OCI-LY7 (cell line): ENCODE measurements at regions not wholly inside any gene's neighbourhood (a gene's known extent, or its start where the extent isn't known, plus 50 kb on each side); places are given as distances from the start of the nearest gene placed in this dataset.

ENCODE experiments used
- BruUV-seq: library from RNA; stranded (reverse); fragments of 400-500 nt; replicated peaks from 2 replicates; lab custom pipeline; 2021; lab: Mats Ljungman, UMichigan
- CTCF ChIA-PET: fragments of 300-600 bp; sonication (Branson Sonifier 250); formaldehyde crosslinking; loops from one replicate; lab custom pipeline; 2022; ENCODE audit warnings: antibody characterized with exemption; ENCODE audit not compliant: unreplicated experiment; lab: Charles Lee
- POLR2A ChIA-PET: fragments of 300-600 bp; sonication (Branson Sonifier 250); formaldehyde crosslinking; loops from one replicate; lab custom pipeline; 2022; ENCODE audit warnings: antibody characterized with exemption; lab: Charles Lee
- DNase-seq: peaks from one replicate; pipeline ENCODE4 v3.0.0-alpha.2; 2015; ENCODE audit warnings: low spot score
- H2AFZ ChIP-seq: fragments of 200-600 bp; sonication (generic), shearing (Covaris generic); 2 replicates; pipeline ENCODE4 v1.6.1; 2014; ENCODE audit warnings: mild to moderate bottlenecking, antibody characterized with exemption, low read length, moderate library complexity
- H3K27ac ChIP-seq: fragments of 200-600 bp; sonication (generic); 2 replicates; pipeline ENCODE4 v1.5.1; 2014; ENCODE audit warnings: mixed run types, low read depth, mild to moderate bottlenecking, moderate library complexity, low read length, inconsistent platforms; ENCODE audit not compliant: poor library complexity, severe bottlenecking
- H3K36me3 ChIP-seq: fragments of 200-600 bp; sonication (generic); 2 replicates; pipeline ENCODE4 v1.6.1; 2014; ENCODE audit warnings: mild to moderate bottlenecking, antibody characterized with exemption, low read length, moderate library complexity, mixed read lengths; ENCODE audit not compliant: insufficient read depth
- H3K4me1 ChIP-seq: fragments of 200-600 bp; sonication (generic); 2 replicates; pipeline ENCODE4 v1.5.1; 2014; ENCODE audit warnings: mild to moderate bottlenecking, low read length; ENCODE audit not compliant: insufficient read depth, poor library complexity, severe bottlenecking
- H3K4me2 ChIP-seq: fragments of 200-600 bp; sonication (generic); 2 replicates; pipeline ENCODE4 v1.6.1; 2014; ENCODE audit warnings: mild to moderate bottlenecking, low read length
- H3K4me3 ChIP-seq: fragments of 200-600 bp; sonication (generic); 2 replicates; pipeline ENCODE4 v1.5.1; 2014; ENCODE audit warnings: mild to moderate bottlenecking, low read depth, low read length; ENCODE audit not compliant: poor library complexity, severe bottlenecking
- H3K79me2 ChIP-seq: fragments of 200-600 bp; sonication (generic); 2 replicates; pipeline ENCODE4 v1.6.1; 2016; ENCODE audit warnings: low read depth, mild to moderate bottlenecking, low read length, moderate library complexity, mixed read lengths; ENCODE audit not compliant: insufficient read depth
- H3K9me2 ChIP-seq: fragments of 200-600 bp; sonication (generic); 2 replicates; pipeline ENCODE4 v1.6.1; 2016; ENCODE audit warnings: mild to moderate bottlenecking, low read length, mixed read lengths; ENCODE audit not compliant: insufficient read depth
- H3K9me3 ChIP-seq: fragments of 200-600 bp; sonication (generic); 2 replicates; pipeline ENCODE4 v1.6.1; 2014; ENCODE audit warnings: mild to moderate bottlenecking, mixed run types, low read length, mixed read lengths
- H4K20me1 ChIP-seq: fragments of 200-600 bp; sonication (generic); 2 replicates; pipeline ENCODE4 v1.6.1; 2014; ENCODE audit warnings: mild to moderate bottlenecking, antibody characterized with exemption, low read length, moderate library complexity, mixed read lengths; ENCODE audit not compliant: insufficient read depth
- CTCF ChIP-seq: fragments of 200-600 bp; sonication (generic); conservative IDR thresholded peaks from 2 replicates; pipeline ENCODE4 v1.5.1; 2014; ENCODE audit warnings: mild to moderate bottlenecking, antibody characterized with exemption, low read length, moderate library complexity, mixed read lengths
- EZH2phosphoT487 ChIP-seq: fragments of 200-600 bp; sonication (generic); IDR thresholded peaks from 2 replicates; pipeline ENCODE4 v1.6.1; 2018; ENCODE audit warnings: low read depth, borderline replicate concordance, mild to moderate bottlenecking, mixed run types, antibody characterized with exemption, low read length, moderate library complexity, mixed read lengths
- intact Hi-C: fragments of 100-400 bp; cut with micrococcal nuclease; formaldehyde crosslinking; loops from one replicate; pipeline ENCODE4 v1.10.0; 2022; ENCODE audit not compliant: unreplicated experiment

DNA sequence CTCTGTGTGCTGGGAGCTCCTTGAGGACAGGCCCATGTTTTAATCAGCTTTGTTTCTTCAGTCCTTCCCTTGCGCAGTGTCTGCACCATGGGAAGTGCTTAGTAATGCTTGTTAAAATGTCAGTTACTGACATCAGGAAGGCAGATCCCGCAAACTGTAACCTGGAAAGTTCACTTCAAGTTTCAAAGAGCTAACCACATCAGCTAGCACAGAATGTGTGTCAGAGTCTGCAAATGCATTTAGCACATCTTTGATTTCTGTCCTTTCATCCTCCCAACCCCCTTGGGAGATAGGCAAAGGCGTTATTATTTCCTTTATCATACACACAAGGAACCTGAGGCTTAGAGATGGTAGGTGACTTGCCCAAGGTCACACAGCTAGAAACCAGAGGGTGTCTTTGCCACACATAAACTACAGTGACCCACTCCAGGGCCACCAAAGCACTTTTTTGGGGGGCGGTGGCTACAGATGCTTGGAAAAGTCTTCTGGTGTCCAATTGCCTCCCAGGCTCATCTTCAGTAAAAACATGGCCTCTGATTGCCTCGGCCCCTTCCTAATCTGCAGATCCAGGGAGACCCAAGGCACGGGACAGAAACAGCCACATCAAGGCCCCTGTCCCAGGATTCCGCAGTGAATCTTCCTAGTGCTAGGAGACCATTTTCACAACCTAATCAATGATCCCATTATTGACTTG lies 116.2 kb upstream of the GPR26 start:
- no peak overlapping the region for H2AFZ ChIP-seq
- no peaks in the 10 kb centered on the region for H3K79me2 ChIP-seq
- ChIA-PET POLR2A (interaction anchor here (0.6 kb wide), 1 partner anchor 120 kb away, joined by 3 read pairs; no protein-coding TSS in a partner anchor), CTCF (no interaction called here)
- H4K20me1 ChIP-seq = no peaks in the 10 kb centered on the region
- TF ChIP-seq EZH2phosphoT487 (no peak), CTCF (no peak)
- no peak overlapping the region for H3K4me2 ChIP-seq
- H3K9me3 ChIP-seq = peaks cover 13% of the 10 kb centered on the region
- intact Hi-C loops = no loop called here
- no peaks in the 10 kb centered on the region for H3K9me2 ChIP-seq
- H3K4me1 ChIP-seq = no peaks in the 10 kb centered on the region
- no peaks in the 10 kb centered on the region for H3K36me3 ChIP-seq
- H3K27ac ChIP-seq = no peak overlapping the region
- no peak overlapping the region for H3K4me3 ChIP-seq
- no TSS peak for BruUV-seq
- DNase-seq = no peak

- no peak for DNase-seq
- POLR2A ChIA-PET = no interaction called here
- H3K4me1 ChIP-seq = no peaks in the 10 kb centered on the region
These were observed 115.5 kb upstream of the GPR26 start for GRCh38 chr10:123550675-123551096.

More at GRCh38 chr10:123550675-123551096, 115.5 kb upstream of the GPR26 start:
- TF ChIP-seq CTCF (no peak), EZH2phosphoT487 (no peak)
- no peak overlapping the region for H3K27ac ChIP-seq
- no peak overlapping the region for H3K4me2 ChIP-seq
- no peaks in the 10 kb centered on the region for H3K36me3 ChIP-seq
- intact Hi-C loops = no loop called here
- H4K20me1 ChIP-seq = no peaks in the 10 kb centered on the region
- no peak overlapping the region for H2AFZ ChIP-seq
- CTCF ChIA-PET = no interaction called here
- BruUV-seq = no TSS peak
- H3K4me3 ChIP-seq = no peak overlapping the region
- peaks cover 5% of the 10 kb centered on the region; the same call in 1 of the 2 replicates for H3K9me3 ChIP-seq
- no peaks in the 10 kb centered on the region for H3K79me2 ChIP-seq
- no peaks in the 10 kb centered on the region for H3K9me2 ChIP-seq
